Neural cell (in vitro differentiated cells): ENCODE measurements at regions not wholly inside any gene's neighbourhood (a gene's known extent, or its start where the extent isn't known, plus 50 kb on each side); places are given as distances from the start of the nearest gene placed in this dataset.

ENCODE experiments used
- H2AFZ ChIP-seq: fragments of 200-600, 300-800 bp; sonication (generic), shearing (Covaris generic); 2 replicates; pipeline ENCODE4 v1.6.0; 2014; ENCODE audit warnings: low read depth, mild to moderate bottlenecking, antibody characterized with exemption, low read length, moderate library complexity
- H3F3A ChIP-seq: fragments of 200-600 bp; shearing (Covaris generic); 2 replicates; pipeline ENCODE4 v1.6.1; 2016; ENCODE audit warnings: mild to moderate bottlenecking, moderate library complexity, mixed read lengths, antibody characterized with exemption, low read length; ENCODE audit not compliant: insufficient read depth, poor library complexity, severe bottlenecking
- H3K27ac ChIP-seq: fragments of 200-600, 300-800 bp; sonication (generic), shearing (Covaris generic); 2 replicates; pipeline ENCODE4 v1.5.1; 2014; ENCODE audit warnings: mild to moderate bottlenecking, low read length, moderate library complexity
- H3K27me3 ChIP-seq: fragments of 300-800, 200-600 bp; sonication (generic), shearing (Covaris generic); 2 replicates; pipeline ENCODE4 v1.6.0; 2014; ENCODE audit warnings: mild to moderate bottlenecking, low read depth, low read length, moderate library complexity; ENCODE audit not compliant: insufficient read depth
- H3K36me3 ChIP-seq: fragments of 300-800, 200-600 bp; sonication (generic), shearing (Covaris generic); 2 replicates; pipeline ENCODE4 v1.5.1; 2014; ENCODE audit warnings: mild to moderate bottlenecking, antibody characterized with exemption, low read length, moderate library complexity; ENCODE audit not compliant: insufficient read depth
- H3K4me2 ChIP-seq: fragments of 300-800, 200-600 bp; sonication (generic), shearing (Covaris generic); 2 replicates; pipeline ENCODE4 v1.6.0; 2014; ENCODE audit warnings: mild to moderate bottlenecking, low read length
- H3K4me3 ChIP-seq: fragments of 300-800, 200-600 bp; sonication (generic), shearing (Covaris generic); 2 replicates; pipeline ENCODE4 v1.5.1; 2014; ENCODE audit warnings: mild to moderate bottlenecking, low read length, moderate library complexity
- H3K79me2 ChIP-seq: fragments of 200-600 bp; shearing (Covaris generic); replicated peaks from 2 replicates; pipeline ENCODE4 v1.6.0; 2014; ENCODE audit warnings: mild to moderate bottlenecking, low read length, moderate library complexity; ENCODE audit not compliant: insufficient read depth
- H3K9ac ChIP-seq: fragments of 300-800, 200-600 bp; sonication (generic), shearing (Covaris generic); 2 replicates; pipeline ENCODE4 v1.6.1; 2016; ENCODE audit warnings: mild to moderate bottlenecking, low read length, mixed read lengths
- H3K9me2 ChIP-seq: fragments of 200-600 bp; shearing (Covaris generic); 2 replicates; pipeline ENCODE4 v1.6.1; 2016; ENCODE audit warnings: mild to moderate bottlenecking, low read length, mixed read lengths; ENCODE audit not compliant: insufficient read depth
- H3K9me3 ChIP-seq: fragments of 200-600, 300-800 bp; sonication (generic), shearing (Covaris generic); 2 replicates; pipeline ENCODE4 v1.6.1; 2016; ENCODE audit warnings: mild to moderate bottlenecking, mixed run types, low read length, moderate library complexity, mixed read lengths
- H4K20me1 ChIP-seq: fragments of 200-600 bp; shearing (Covaris generic); 2 replicates; pipeline ENCODE4 v1.6.1; 2016; ENCODE audit warnings: mild to moderate bottlenecking, mixed run types; ENCODE audit not compliant: insufficient read depth
- EP300 ChIP-seq: fragments of 450-650 bp; conservative IDR thresholded peaks from 2 replicates; pipeline ENCODE4 v1.6.1; 2014; ENCODE audit warnings: antibody characterized with exemption, mild to moderate bottlenecking, moderate library complexity; ENCODE audit not compliant: poor library complexity, severe bottlenecking
- EZH2 ChIP-seq: fragments of 200-600, 300-800 bp; shearing (Covaris generic), sonication (generic); IDR thresholded peaks from 2 replicates; pipeline ENCODE4 v1.6.1; 2014; ENCODE audit warnings: antibody characterized with exemption, low read length, borderline replicate concordance, mild to moderate bottlenecking; ENCODE audit not compliant: insufficient read depth, poor library complexity, severe bottlenecking
- MXI1 ChIP-seq: fragments of 450-650 bp; conservative IDR thresholded peaks from 2 replicates; pipeline ENCODE4 v1.6.1; 2014; ENCODE audit warnings: antibody characterized with exemption, mild to moderate bottlenecking; ENCODE audit not compliant: poor library complexity, severe bottlenecking
- POLR2AphosphoS5 ChIP-seq: IDR thresholded peaks from 2 replicates; pipeline ENCODE4 v1.6.1; 2012
- RAD21 ChIP-seq: fragments of 450-650 bp; conservative IDR thresholded peaks from 2 replicates; pipeline ENCODE4 v1.6.1; 2014; ENCODE audit warnings: antibody characterized with exemption, mild to moderate bottlenecking, moderate library complexity
- REST ChIP-seq: IDR thresholded peaks from 2 replicates; pipeline ENCODE4 v1.6.1; 2012; ENCODE audit warnings: borderline replicate concordance
- SMC3 ChIP-seq: fragments of 450-650 bp; conservative IDR thresholded peaks from 2 replicates; pipeline ENCODE4 v1.6.1; 2014; ENCODE audit warnings: antibody characterized with exemption, mild to moderate bottlenecking, moderate library complexity; ENCODE audit not compliant: poor library complexity
- TAF1 ChIP-seq: IDR thresholded peaks from 2 replicates; pipeline ENCODE4 v1.6.1; 2012; ENCODE audit warnings: low read depth
- TF ChIP-seq, protein P1 (sequence below): fragments of 450-650 bp; IDR thresholded peaks from 2 replicates; pipeline ENCODE4 v1.5.1; 2014; ENCODE audit warnings: antibody characterized with exemption, mild to moderate bottlenecking, moderate library complexity; ENCODE audit not compliant: poor library complexity, severe bottlenecking

- no peaks in the 10 kb centered on the region for H3K9me3 ChIP-seq
- H3F3A ChIP-seq: no peaks in the 10 kb centered on the region
- TF ChIP-seq EP300: no peak
- no peak for TF ChIP-seq POLR2AphosphoS5
- no peak for TF ChIP-seq SMC3
- TF ChIP-seq, protein P1, sequence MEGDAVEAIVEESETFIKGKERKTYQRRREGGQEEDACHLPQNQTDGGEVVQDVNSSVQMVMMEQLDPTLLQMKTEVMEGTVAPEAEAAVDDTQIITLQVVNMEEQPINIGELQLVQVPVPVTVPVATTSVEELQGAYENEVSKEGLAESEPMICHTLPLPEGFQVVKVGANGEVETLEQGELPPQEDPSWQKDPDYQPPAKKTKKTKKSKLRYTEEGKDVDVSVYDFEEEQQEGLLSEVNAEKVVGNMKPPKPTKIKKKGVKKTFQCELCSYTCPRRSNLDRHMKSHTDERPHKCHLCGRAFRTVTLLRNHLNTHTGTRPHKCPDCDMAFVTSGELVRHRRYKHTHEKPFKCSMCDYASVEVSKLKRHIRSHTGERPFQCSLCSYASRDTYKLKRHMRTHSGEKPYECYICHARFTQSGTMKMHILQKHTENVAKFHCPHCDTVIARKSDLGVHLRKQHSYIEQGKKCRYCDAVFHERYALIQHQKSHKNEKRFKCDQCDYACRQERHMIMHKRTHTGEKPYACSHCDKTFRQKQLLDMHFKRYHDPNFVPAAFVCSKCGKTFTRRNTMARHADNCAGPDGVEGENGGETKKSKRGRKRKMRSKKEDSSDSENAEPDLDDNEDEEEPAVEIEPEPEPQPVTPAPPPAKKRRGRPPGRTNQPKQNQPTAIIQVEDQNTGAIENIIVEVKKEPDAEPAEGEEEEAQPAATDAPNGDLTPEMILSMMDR: peak; percentile 28
- TF ChIP-seq MXI1: no peak
- no peak for TF ChIP-seq EZH2
- TF ChIP-seq TAF1: no peak
- H3K4me3 ChIP-seq: no peak overlapping the region
- H3K9me2 ChIP-seq: no peaks in the 10 kb centered on the region
- no peak overlapping the region for H3K4me2 ChIP-seq
- no peaks in the 10 kb centered on the region for H4K20me1 ChIP-seq
- no peak overlapping the region for H3K27ac ChIP-seq
- H3K36me3 ChIP-seq: no peaks in the 10 kb centered on the region
- no peak overlapping the region for H3K9ac ChIP-seq
- no peaks in the 10 kb centered on the region for H3K79me2 ChIP-seq
- no peaks in the 10 kb centered on the region for H3K27me3 ChIP-seq
- H2AFZ ChIP-seq: no peak overlapping the region
Observed at GRCh38 chr1:219385787-219386427, 212.2 kb downstream of the LYPLAL1 start.

DNA sequence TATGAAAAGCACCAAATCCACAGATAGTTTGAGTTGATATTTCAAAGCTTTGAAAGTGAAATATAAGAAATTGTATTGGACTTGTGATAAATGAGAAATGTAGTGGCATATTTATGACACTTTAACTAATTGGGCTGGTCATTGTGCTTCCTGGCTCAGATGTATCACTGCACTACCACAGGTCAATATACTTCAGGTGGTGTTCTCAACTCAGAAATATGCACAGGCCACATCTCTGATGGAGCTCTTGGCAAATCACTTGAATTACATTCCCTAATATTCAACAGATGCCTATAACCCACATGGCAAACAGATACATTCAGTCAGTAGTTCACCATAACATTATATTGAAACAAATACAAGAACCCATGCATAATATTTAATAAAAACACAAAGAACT is 209.6 kb downstream of the LYPLAL1 start:
- no peak overlapping the region for H3K9ac ChIP-seq
- no peak for TF ChIP-seq RAD21
- TF ChIP-seq EZH2: no peak
- no peak for TF ChIP-seq MXI1
- TF ChIP-seq POLR2AphosphoS5: no peak
- no peak for TF ChIP-seq TAF1
- TF ChIP-seq, protein P1: no peak
- TF ChIP-seq REST: no peak
- no peak for TF ChIP-seq EP300
- no peak for TF ChIP-seq SMC3
- H3K9me2 ChIP-seq: no peaks in the 10 kb centered on the region
- H4K20me1 ChIP-seq: no peaks in the 10 kb centered on the region
- H3K9me3 ChIP-seq: no peaks in the 10 kb centered on the region
- H3F3A ChIP-seq: no peaks in the 10 kb centered on the region
- no peak overlapping the region for H3K4me3 ChIP-seq
- H2AFZ ChIP-seq: no peak overlapping the region
- no peaks in the 10 kb centered on the region for H3K79me2 ChIP-seq
- no peaks in the 10 kb centered on the region for H3K36me3 ChIP-seq
- no peaks in the 10 kb centered on the region for H3K27me3 ChIP-seq
- H3K27ac ChIP-seq: no peak overlapping the region
- H3K4me2 ChIP-seq: no peak overlapping the region
